ENCODE measurements at regions not wholly inside any gene's neighbourhood (a gene's known extent, or its start where the extent isn't known, plus 50 kb on each side); places are given as distances from the start of the nearest gene placed in this dataset.

DNA sequence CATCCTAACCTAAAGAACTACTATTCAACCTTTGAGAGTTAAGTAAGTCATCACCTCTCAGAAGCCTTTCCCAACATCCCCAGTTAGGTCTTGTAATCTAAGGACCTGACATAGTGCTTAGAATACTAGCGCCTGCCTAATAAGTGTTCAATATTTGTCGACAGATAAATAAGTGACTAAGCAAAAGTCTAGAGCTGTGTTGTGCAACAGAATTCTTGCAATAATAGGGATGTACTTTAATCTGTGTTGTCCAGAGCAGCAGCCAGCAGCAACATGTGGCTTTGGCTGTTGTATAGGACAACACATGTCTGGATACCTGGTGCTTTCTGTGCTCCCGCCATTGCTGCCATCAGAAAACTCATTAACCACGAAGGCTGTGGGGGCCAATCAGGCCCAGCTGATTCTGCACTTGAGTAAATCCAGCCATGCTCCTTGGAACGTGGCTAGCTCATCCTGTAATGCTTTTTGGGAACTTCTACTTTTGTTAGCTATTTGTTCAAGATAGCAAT is 66.8 kb upstream of the NTM start:
- H3K36me3 Mint-ChIP-seq (ENCODE audit: insufficient read depth): no peaks in the 10 kb centered on the region
- H3K4me1 Mint-ChIP-seq (ENCODE audit: low read depth): peaks cover 17% of the 10 kb centered on the region
- DNase-seq (ENCODE audit: low spot score, unreplicated experiment): no peak
- H3K9me3 Mint-ChIP-seq (ENCODE audit: low read depth): no peaks in the 10 kb centered on the region
- no peak overlapping the region for H3K4me3 Mint-ChIP-seq (ENCODE audit: low read depth)
- no peak overlapping the region for H3K27ac Mint-ChIP-seq
- H3K27me3 Mint-ChIP-seq: peaks cover 12% of the 10 kb centered on the region
- TF ChIP-seq, protein P1, sequence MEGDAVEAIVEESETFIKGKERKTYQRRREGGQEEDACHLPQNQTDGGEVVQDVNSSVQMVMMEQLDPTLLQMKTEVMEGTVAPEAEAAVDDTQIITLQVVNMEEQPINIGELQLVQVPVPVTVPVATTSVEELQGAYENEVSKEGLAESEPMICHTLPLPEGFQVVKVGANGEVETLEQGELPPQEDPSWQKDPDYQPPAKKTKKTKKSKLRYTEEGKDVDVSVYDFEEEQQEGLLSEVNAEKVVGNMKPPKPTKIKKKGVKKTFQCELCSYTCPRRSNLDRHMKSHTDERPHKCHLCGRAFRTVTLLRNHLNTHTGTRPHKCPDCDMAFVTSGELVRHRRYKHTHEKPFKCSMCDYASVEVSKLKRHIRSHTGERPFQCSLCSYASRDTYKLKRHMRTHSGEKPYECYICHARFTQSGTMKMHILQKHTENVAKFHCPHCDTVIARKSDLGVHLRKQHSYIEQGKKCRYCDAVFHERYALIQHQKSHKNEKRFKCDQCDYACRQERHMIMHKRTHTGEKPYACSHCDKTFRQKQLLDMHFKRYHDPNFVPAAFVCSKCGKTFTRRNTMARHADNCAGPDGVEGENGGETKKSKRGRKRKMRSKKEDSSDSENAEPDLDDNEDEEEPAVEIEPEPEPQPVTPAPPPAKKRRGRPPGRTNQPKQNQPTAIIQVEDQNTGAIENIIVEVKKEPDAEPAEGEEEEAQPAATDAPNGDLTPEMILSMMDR (IDR thresholded peaks at IDR 0.05; ENCODE audit: unreplicated experiment): no peak

GRCh38 chr11:131305005-131305404 is 65.4 kb upstream of the NTM start:
- no peaks in the 10 kb centered on the region for H3K9me3 Mint-ChIP-seq (ENCODE audit: low read depth)
- TF ChIP-seq, protein P1 (IDR thresholded peaks at IDR 0.05; ENCODE audit: unreplicated experiment): no peak
- no peak overlapping the region for H3K27ac Mint-ChIP-seq
- peaks cover 18% of the 10 kb centered on the region for H3K27me3 Mint-ChIP-seq
- no peak for DNase-seq (ENCODE audit: low spot score, unreplicated experiment)
- H3K4me3 Mint-ChIP-seq (ENCODE audit: low read depth): no peak overlapping the region
- peaks cover 7% of the 10 kb centered on the region for H3K4me1 Mint-ChIP-seq (ENCODE audit: low read depth)
- no peaks in the 10 kb centered on the region for H3K36me3 Mint-ChIP-seq (ENCODE audit: insufficient read depth)

DNA sequence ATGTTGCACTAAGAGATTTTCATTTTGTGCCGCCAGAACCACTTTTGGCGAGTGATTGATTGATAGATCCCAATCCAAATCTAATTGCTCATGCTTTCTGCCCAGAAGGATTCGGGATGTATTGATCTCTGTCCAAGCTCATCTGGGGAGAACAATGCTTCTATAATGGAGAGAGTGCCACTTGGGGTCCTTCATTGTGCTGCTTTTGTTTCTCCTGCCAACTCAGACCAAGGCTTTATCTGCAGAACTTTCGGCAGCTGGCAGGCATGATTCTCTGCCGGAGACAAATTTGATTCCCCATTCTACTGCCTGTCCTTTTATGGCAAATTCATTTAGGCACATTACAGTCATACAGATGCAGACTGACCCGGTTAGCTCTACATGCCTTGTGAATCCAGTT is 62.9 kb upstream of the NTM start:
- peaks cover 22% of the 10 kb centered on the region for H3K27me3 Mint-ChIP-seq
- H3K36me3 Mint-ChIP-seq (ENCODE audit: insufficient read depth): no peaks in the 10 kb centered on the region
- H3K9me3 Mint-ChIP-seq (ENCODE audit: low read depth): no peaks in the 10 kb centered on the region
- H3K4me3 Mint-ChIP-seq (ENCODE audit: low read depth): no peak overlapping the region
- no peak for DNase-seq (ENCODE audit: low spot score, unreplicated experiment)
- no peak overlapping the region for H3K27ac Mint-ChIP-seq
- TF ChIP-seq, protein P1 (IDR thresholded peaks at IDR 0.05; ENCODE audit: unreplicated experiment): no peak
- H3K4me1 Mint-ChIP-seq (ENCODE audit: low read depth): no peaks in the 10 kb centered on the region

DNA sequence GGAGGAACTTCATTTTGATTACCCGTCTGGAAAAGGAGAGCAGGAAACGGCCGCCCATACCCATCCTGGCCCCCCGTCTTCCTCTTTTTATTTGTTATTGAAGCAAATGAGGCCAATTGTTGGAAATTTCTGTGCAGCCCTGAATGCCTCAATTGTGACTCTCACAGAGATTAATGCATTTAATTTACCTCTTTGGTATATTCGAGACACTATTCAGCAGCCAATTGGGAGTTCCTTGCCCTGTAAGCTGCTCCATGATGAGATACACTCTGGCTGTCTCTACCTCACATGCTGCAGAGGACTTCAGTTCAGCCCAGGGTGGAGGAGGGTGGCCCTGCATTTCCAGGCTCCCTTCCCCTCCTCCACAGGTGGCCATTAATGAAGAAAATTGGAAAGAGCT is 60.6 kb upstream of the NTM start:
- no peak overlapping the region for H3K4me3 Mint-ChIP-seq (ENCODE audit: low read depth)
- peaks cover 18% of the 10 kb centered on the region for H3K27me3 Mint-ChIP-seq
- H3K27ac Mint-ChIP-seq: no peak overlapping the region
- peaks cover 6% of the 10 kb centered on the region for H3K9me3 Mint-ChIP-seq (ENCODE audit: low read depth)
- DNase-seq (ENCODE audit: low spot score, unreplicated experiment): no peak
- TF ChIP-seq, protein P1 (IDR thresholded peaks at IDR 0.05; ENCODE audit: unreplicated experiment): no peak
- H3K4me1 Mint-ChIP-seq (ENCODE audit: low read depth): no peaks in the 10 kb centered on the region
- H3K36me3 Mint-ChIP-seq (ENCODE audit: insufficient read depth): no peaks in the 10 kb centered on the region

DNA sequence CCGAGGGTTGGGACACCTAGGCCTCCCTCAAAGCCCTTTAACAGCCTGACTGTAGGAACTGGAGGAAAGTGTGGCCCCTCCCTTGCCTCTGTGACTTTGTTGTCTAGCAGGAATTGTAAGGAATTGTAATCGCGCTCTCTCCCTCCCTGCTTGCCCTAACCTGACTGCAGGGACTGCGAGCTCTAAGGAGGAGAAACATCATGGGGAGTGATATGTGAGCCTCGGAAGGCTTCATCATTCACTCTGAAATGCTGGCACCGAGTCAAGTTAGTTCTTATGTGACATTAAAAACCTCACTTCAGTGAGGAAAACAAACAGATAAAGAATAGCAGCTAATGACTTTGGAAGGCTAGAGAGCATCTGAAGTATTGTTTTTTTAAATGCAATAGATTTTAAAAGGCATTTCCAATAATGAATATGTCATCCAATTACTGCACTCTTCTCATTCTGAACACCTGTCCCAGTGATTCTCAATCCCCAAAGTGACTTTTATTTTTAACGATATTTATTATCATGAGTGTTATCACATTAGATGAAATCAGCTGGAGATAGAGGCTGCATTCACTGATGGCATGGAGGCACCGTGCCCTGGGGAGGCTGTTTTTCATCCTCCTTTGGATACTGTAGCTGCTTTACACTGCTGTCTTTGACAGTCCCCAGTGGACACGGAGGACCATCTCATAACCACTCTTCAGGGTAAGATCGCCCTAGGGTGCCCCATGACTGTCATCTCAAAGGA is 58.5 kb upstream of the NTM start:
- Mint-ChIP-seq H3K36me3 (ENCODE audit: insufficient read depth) (no peaks in the 10 kb centered on the region), H3K9me3 (ENCODE audit: low read depth) (peaks cover 17% of the 10 kb centered on the region), H3K4me3 (ENCODE audit: low read depth) (no peak overlapping the region), H3K27ac (no peak overlapping the region), H3K27me3 (peaks cover 15% of the 10 kb centered on the region), H3K4me1 (ENCODE audit: low read depth) (peaks cover 6% of the 10 kb centered on the region)
- no peak for DNase-seq (ENCODE audit: low spot score, unreplicated experiment)
- TF ChIP-seq, protein P1 (IDR thresholded peaks at IDR 0.05; ENCODE audit: unreplicated experiment): no peak

Measured in progenitor cell of endocrine pancreas (in vitro differentiated cells).